ENCODE measurements at regions not wholly inside any gene's neighbourhood (a gene's known extent, or its start where the extent isn't known, plus 50 kb on each side); places are given as distances from the start of the nearest gene placed in this dataset.
A peak's percentile ranks its signal among the peaks of the same experiment; 100 is the strongest.
"Not testable (repeated sequence)": the region's sequence is repeated elsewhere in the genome, so short reads cannot be mapped to it uniquely, and the experiment has no call there.

DNA sequence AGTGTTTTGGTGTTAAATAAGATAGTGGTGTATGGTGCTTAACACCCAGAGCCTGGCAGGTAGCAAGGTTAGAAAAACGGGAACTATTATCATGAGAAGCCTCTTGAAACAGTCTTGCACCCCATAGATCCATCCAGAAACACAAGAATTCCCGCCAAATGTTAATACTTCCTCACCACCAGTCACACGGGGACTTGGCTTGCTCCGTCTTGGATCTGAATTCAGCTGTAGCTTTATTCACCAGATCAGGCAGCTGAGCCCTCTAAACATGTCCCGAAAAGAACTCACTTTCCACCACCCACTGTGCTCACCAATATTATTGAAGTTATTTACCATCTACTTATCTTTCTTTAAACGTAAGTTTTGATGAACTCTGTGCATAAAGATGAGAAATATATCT is 101.6 kb upstream of the PTPN3 start:
- no peak for DNase-seq

DNA sequence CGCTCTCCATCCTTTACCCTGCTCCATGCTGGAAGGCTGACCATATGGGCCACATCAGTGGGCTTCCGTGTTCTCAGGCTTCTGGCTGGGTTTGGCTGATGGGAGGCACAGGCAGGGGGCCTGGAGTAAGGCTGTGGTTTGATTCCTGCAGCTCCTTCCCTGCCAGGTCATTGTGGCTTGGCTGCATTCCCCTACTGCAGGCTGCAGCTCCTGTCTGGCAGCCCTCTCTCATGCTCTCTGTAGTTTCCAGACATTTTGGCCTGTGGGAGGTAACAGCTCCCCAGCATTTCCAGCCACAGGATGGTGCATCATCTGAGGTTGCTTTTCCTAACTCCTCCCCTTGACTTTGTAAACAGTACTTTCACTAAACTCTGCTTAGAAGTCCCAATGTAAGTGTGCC is 102.0 kb upstream of the PTPN3 start:
- no peak for DNase-seq

- DNase-seq = no peak
Measured at GRCh38 chr9:109601181-109601580, 103.1 kb upstream of the PTPN3 start.

DNA sequence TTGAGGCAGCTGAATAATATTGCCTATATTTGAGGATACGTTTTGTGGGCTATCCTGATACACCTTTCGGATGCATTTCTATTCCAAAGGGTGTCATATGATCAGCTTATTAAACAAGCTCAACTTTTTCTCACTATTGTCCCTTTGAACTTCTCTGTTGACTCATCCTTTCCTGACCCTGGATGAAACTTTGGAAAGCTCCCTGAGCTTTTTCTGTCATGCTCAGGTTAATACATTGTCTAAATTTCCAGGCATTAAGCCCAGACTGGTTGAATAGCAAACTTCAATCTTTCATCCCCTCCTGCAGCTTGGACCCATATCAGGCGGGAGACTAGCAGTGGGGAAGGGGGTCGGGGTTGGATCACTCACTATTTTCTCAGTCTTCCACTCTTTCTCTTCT is 104.9 kb upstream of the PTPN3 start:
- DNase-seq = no peak

- no peak for DNase-seq
Measured at GRCh38 chr9:109604131-109604530, 106.0 kb upstream of the PTPN3 start.

GRCh38 chr9:109604781-109605180 is 106.7 kb upstream of the PTPN3 start:
- no peak for DNase-seq

- DNase-seq = no peak
Measured at GRCh38 chr9:109609060-109609459, 111.0 kb upstream of the PTPN3 start.

- DNase-seq = no peak
Measured at GRCh38 chr9:109616571-109617120, 118.5 kb upstream of the PTPN3 start.

GRCh38 chr9:109619310-109619709 is 121.2 kb upstream of the PTPN3 start:
- no peak for DNase-seq

DNA sequence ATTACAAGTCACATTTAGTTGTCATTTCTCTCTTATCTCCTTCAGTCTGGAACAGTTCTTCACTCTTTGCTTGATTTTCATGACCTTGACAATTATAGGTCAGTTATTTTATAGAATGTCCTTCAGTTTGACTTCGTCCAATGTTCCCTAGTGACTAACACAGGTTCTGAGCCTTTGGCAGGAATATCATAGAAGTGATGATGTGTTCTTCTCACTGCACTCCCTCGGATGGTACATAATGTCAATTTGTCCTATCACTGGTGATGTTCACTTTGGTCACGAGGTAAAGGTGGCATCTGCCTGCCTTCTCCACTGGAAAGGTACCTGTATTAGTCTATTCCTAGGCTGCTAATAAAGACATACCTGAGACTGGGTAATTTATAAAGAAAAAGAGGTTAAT is 126.0 kb upstream of the PTPN3 start:
- no peak for DNase-seq

- DNase-seq = no peak
Measured at GRCh38 chr9:109624896-109625295, 126.8 kb upstream of the PTPN3 start.

DNA sequence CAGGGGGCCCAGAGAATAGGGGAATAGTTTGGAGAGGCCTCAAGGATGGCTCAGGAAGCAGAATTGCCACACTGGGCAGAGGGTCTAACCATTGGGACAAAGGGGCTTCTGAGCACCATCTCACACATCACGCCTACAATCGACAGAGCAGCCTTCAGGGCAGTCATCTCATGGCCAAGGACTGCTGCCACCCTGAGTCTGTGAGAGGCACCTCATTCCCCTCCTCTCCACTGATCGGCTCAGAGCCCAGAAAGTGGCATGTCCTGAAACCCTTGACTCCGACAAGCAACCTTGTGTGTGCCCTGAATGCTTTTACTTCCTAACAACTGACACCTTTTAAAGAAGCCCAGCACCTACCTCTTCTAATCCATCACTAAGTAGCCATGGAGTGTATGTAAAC is 128.9 kb upstream of the PTPN3 start:
- DNase-seq = no peak

GRCh38 chr9:109629615-109630014 is 131.5 kb upstream of the PTPN3 start:
- no peak for DNase-seq

DNA sequence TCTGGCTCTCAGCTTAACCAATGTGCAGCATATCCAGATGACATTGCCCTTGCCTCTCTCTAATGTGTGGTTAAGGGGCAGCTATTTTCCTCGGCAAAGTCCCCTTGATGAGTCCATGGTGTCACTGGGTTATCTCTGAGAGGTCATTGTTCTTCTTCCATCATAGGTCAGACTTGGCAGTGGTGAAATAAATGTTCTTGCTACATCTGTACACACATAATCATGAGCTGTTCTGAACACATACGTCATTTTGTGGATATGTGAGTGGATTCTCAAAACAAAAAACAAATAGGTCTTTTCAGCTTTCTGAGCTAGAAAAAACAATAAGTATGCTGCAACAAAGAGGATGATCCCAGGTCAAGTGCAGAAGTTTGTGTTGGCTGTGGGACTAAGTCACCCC is 134.7 kb upstream of the PTPN3 start:
- DNase-seq = no peak

DNA sequence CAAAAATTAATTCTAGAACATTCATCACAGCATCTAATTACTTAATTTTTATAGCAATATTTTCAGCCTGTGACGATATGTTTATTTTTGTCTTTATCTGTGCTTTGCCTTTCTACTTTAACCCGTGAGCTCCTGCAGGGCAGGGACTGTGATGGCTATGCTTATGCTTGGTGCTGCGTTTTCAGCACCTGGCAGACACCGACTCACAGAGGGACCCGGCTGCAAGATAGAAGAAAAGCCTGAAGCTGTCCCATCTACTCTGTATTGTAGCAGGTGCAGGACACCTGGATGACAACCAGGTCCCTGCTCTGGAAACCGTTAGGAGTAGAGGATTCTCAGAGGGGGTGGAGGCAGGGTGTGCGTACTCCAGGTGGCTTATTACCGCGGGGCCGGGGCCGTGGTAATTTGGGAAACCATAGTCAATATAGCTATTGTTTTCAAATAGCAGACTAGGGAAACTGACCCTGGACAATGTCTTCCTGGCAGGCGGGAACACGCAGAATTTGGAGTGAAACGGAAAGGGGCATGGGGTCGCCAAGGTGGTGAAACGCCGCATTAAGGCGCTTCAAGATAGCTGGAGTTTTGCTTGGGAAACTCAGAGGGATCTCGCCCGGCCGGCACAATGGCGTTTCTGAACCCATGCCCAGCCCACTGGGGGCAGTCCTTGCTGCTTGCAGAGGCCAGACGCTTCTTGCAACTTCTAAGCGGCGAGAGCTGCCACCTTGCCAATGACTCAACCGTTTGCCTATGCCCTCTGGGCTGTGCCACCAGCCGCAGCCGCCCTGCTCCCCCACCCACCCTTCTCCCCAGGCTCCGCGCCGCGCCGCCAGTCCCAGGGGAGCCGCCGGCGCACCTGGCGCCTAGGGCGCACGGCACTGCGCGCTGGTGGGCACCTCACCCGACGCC is 140.1 kb upstream of the PALM2AKAP2 start:
- peak; percentile 87 for DNase-seq

GRCh38 chr9:109640580-109641371 is 139.2 kb upstream of the PALM2AKAP2 start:
- peak; percentile 86 for DNase-seq

- no peak for DNase-seq
Measured at GRCh38 chr9:109641372-109641659, 138.7 kb upstream of the PALM2AKAP2 start.

DNA sequence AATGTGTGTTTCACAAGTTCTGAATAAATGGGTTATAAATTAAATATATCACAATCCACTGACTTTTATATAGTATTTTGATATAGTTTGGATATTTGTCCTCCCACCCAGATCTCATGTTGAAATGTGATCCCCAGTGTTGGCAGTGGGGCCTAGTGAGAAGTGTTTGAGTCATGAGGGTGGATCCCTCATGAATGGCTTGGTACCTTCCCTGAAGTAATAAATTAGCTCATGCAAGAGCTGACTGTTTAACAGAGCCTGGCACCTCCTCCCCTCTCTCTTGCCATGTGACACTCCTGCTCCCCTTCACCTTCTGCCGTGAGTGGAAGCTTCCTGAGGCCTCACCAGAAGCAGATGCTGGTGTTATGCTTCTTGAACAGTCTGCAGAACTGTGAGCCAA is 127.9 kb upstream of the PALM2AKAP2 start:
- no peak for DNase-seq

GRCh38 chr9:109652971-109653370 is 127.0 kb upstream of the PALM2AKAP2 start:
- no peak for DNase-seq

GRCh38 chr9:109653470-109653869 is 126.5 kb upstream of the PALM2AKAP2 start:
- DNase-seq = no peak

DNA sequence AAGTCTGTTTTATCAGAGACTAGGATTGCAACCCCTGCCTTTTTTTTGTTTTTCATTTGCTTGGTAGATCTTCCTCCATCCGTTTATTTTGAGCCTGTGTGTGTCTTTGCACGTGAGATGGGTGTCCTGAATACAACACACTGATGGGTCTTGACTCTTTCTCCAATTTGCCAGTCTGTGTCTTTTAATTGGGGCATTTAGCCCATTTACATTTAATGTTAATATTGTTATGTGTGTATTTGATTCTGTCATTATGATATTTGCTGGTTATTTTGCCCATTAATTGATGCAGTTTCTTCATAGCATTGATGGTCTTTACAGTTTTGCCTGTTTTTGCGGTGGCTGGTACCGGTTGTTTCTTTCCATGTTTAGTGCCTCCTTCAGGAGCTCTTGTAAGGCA is 116.0 kb upstream of the PALM2AKAP2 start:
- not testable (repeated sequence) for DNase-seq

DNA sequence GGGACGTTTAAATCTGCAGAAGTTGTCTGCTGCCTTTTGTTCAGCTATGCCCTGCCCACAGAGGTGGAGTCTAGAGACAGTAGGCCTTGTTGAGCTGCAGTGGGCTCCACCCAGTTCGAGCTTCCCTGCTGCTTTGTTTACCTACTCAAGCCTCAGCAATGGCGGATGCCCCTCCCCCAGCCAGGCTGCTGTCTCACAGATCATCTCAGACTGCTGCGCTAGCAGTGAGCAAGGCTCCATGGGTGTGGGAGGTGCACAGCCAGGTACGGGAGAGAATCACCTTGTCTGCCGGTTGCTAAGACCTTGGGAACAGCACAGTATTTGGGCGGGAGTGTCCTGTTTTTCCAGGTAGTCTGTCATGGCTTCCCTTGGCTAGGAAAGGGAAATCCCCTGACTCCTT is 114.3 kb upstream of the PALM2AKAP2 start:
- DNase-seq = not testable (repeated sequence)

- no peak for DNase-seq
Measured at GRCh38 chr9:109681301-109681700, 98.7 kb upstream of the PALM2AKAP2 start.

- no peak for DNase-seq
Measured at GRCh38 chr9:109682227-109682626, 97.8 kb upstream of the PALM2AKAP2 start.
